ENCODE measurements at regions not wholly inside any gene's neighbourhood (a gene's known extent, or its start where the extent isn't known, plus 50 kb on each side); places are given as distances from the start of the nearest gene placed in this dataset.

DNA sequence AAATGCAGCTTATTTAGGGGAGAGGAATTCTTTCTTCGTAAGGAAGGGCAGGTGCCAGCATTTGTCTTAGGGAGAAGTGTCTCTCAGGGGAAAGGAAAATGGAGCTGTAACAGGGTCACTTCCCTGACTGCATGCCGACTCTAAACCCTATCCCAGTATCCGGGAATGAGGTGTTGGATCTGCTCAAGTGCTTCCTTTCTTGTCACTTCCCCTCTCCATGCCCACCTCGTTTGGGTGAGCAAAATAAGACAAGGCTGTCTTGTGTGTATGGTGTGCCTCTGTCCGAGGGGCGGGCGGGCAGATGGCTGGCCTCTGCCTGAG lies 230.1 kb upstream of the TPM1 start:
- TF ChIP-seq CTCF (conservative IDR thresholded peaks at IDR 0.05) (no peak), EZH2 (IDR thresholded peaks at IDR 0.05; ENCODE audit: low read depth) (no peak)
